ENCODE measurements at regions not wholly inside any gene's neighbourhood (a gene's known extent, or its start where the extent isn't known, plus 50 kb on each side); places are given as distances from the start of the nearest gene placed in this dataset.
"Not testable (repeated sequence)": the region's sequence is repeated elsewhere in the genome, so short reads cannot be mapped to it uniquely, and the experiment has no call there.

DNA sequence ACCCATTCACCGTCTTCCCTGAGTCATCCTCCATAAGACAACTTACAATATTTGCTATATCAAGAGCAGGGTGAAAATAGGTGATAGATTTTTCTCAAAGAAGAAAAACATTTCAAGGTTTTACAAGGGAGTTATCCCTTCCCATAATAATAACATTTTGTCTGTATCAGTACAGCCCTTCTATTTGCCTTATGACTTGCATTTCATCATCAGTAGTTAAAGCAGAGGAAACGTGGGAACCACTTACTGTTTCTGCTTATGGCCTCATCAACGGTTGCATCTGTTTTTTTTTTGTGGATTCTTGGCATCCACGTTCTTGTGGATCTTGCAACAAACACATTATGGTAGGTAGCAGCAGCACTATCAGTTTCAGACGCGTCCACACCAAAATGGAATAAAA is 678.4 kb upstream of the DEFB115 start:
- intact Hi-C loops (cut with micrococcal nuclease); DNase-seq; H3K4me1 Mint-ChIP-seq (ENCODE audit: low read depth); H3K4me3 Mint-ChIP-seq; H3K27ac Mint-ChIP-seq; H3K9me3 Mint-ChIP-seq; CTCF ChIA-PET; H3K27me3 Mint-ChIP-seq; POLR2A ChIA-PET; H3K36me3 Mint-ChIP-seq: not testable (repeated sequence)

- POLR2A ChIA-PET; H3K4me1 Mint-ChIP-seq (ENCODE audit: low read depth); H3K9me3 Mint-ChIP-seq; H3K27me3 Mint-ChIP-seq; H3K4me3 Mint-ChIP-seq; H3K36me3 Mint-ChIP-seq; H3K27ac Mint-ChIP-seq; intact Hi-C loops (cut with micrococcal nuclease); DNase-seq; CTCF ChIA-PET: not testable (repeated sequence)
These were observed 677.5 kb upstream of the DEFB115 start for GRCh38 chr20:30579824-30580438.

- intact Hi-C loops (cut with micrococcal nuclease); H3K27me3 Mint-ChIP-seq; H3K9me3 Mint-ChIP-seq; H3K36me3 Mint-ChIP-seq; CTCF ChIA-PET; DNase-seq; H3K4me1 Mint-ChIP-seq (ENCODE audit: low read depth); POLR2A ChIA-PET; H3K4me3 Mint-ChIP-seq; H3K27ac Mint-ChIP-seq: not testable (repeated sequence)
These were observed 675.6 kb upstream of the DEFB115 start for GRCh38 chr20:30581839-30582238.

DNA sequence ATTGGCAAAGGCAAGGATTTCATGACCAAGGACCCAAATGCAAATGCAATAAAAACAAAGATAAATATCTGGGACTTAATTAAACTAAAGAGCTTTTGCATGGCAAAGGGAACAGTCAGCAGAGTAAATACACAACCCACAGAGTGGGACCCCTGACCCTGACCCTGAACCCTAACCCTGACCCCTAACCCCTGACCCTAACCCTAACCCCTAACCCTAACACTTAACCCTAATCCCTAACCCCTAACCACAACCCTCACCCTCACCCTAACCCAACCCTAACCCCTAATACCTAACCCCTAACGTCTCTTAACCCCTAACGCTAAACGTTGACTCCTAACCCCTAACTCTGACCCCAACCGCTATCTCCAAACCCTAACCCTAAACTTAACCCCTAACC is 673.1 kb upstream of the DEFB115 start:
- H3K27ac Mint-ChIP-seq; CTCF ChIA-PET; H3K9me3 Mint-ChIP-seq; H3K4me1 Mint-ChIP-seq (ENCODE audit: low read depth); H3K27me3 Mint-ChIP-seq; POLR2A ChIA-PET; DNase-seq; H3K4me3 Mint-ChIP-seq; intact Hi-C loops (cut with micrococcal nuclease); H3K36me3 Mint-ChIP-seq: not testable (repeated sequence)

DNA sequence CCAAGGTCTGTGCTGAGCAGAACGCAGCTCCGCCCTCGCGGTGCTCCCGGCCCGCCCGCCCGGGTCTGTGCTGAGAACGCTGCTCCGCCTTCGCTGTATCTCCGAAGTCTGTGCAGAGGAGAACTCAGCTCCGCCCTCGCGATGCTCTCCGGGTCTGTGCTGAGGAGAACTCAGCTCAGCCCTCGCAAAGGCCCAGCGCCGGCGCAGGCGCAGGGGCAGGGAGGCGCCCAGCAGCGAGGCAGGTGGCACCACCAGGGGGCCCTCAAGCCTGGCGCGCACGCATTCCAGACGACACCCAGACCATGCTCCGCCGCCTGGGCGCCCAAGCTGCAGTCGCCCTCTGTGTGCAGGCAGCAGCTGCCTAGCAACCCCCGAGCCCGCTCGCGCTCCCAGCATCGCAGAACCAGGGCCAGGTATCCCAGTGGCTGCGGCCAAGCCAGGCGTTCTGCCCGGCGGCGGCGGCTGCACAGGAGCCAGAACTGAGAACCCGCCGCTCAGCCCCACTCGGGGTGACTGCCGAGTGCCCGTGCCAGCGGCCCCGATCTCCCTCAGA is 672.1 kb upstream of the DEFB115 start:
- CTCF ChIA-PET; POLR2A ChIA-PET; H3K4me1 Mint-ChIP-seq (ENCODE audit: low read depth); intact Hi-C loops (cut with micrococcal nuclease); H3K9me3 Mint-ChIP-seq; H3K4me3 Mint-ChIP-seq; H3K27me3 Mint-ChIP-seq; H3K27ac Mint-ChIP-seq; H3K36me3 Mint-ChIP-seq: not testable (repeated sequence)
- peak; percentile 57 for DNase-seq

- CTCF ChIA-PET; H3K36me3 Mint-ChIP-seq; intact Hi-C loops (cut with micrococcal nuclease); H3K4me3 Mint-ChIP-seq; H3K27ac Mint-ChIP-seq; H3K9me3 Mint-ChIP-seq; DNase-seq; H3K27me3 Mint-ChIP-seq; POLR2A ChIA-PET; H3K4me1 Mint-ChIP-seq (ENCODE audit: low read depth): not testable (repeated sequence)
These were observed 671.3 kb upstream of the DEFB115 start for GRCh38 chr20:30586178-30586577.

GRCh38 chr20:30593572-30593971 is 663.9 kb upstream of the DEFB115 start:
- intact Hi-C loops (cut with micrococcal nuclease): no loop called here
- POLR2A ChIA-PET: no interaction called here
- no peak for DNase-seq
- H3K27ac Mint-ChIP-seq: no peak overlapping the region
- no peaks in the 10 kb centered on the region for H3K4me1 Mint-ChIP-seq (ENCODE audit: low read depth)
- no peaks in the 10 kb centered on the region for H3K27me3 Mint-ChIP-seq
- no peaks in the 10 kb centered on the region for H3K36me3 Mint-ChIP-seq
- peaks cover 10% of the 10 kb centered on the region for H3K9me3 Mint-ChIP-seq
- CTCF ChIA-PET: no interaction called here
- no peak overlapping the region for H3K4me3 Mint-ChIP-seq

GRCh38 chr20:30594112-30594511 is 663.4 kb upstream of the DEFB115 start:
- Mint-ChIP-seq H3K27ac (no peak overlapping the region), H3K4me3 (no peak overlapping the region), H3K36me3 (no peaks in the 10 kb centered on the region), H3K27me3 (no peaks in the 10 kb centered on the region), H3K4me1 (ENCODE audit: low read depth) (no peaks in the 10 kb centered on the region), H3K9me3 (peaks cover 10% of the 10 kb centered on the region)
- DNase-seq: no peak
- intact Hi-C loops (cut with micrococcal nuclease): no loop called here
- ChIA-PET CTCF (no interaction called here), POLR2A (no interaction called here)

- Mint-ChIP-seq H3K36me3 (no peaks in the 10 kb centered on the region), H3K4me1 (ENCODE audit: low read depth) (no peaks in the 10 kb centered on the region), H3K27me3 (no peaks in the 10 kb centered on the region), H3K4me3 (no peak overlapping the region), H3K27ac (no peak overlapping the region), H3K9me3 (peaks cover 10% of the 10 kb centered on the region)
- POLR2A ChIA-PET: no interaction called here
- CTCF ChIA-PET: no interaction called here
- DNase-seq: no peak
- intact Hi-C loops (cut with micrococcal nuclease): no loop called here
These were observed 661.8 kb upstream of the DEFB115 start for GRCh38 chr20:30595698-30596097.

GRCh38 chr20:30597429-30597828 is 660.0 kb upstream of the DEFB115 start:
- intact Hi-C loops (cut with micrococcal nuclease); POLR2A ChIA-PET; DNase-seq; H3K36me3 Mint-ChIP-seq; H3K27ac Mint-ChIP-seq; H3K27me3 Mint-ChIP-seq; H3K4me1 Mint-ChIP-seq (ENCODE audit: low read depth); H3K4me3 Mint-ChIP-seq; CTCF ChIA-PET: not testable (repeated sequence)
- H3K9me3 Mint-ChIP-seq: peaks cover 11% of the 10 kb centered on the region

DNA sequence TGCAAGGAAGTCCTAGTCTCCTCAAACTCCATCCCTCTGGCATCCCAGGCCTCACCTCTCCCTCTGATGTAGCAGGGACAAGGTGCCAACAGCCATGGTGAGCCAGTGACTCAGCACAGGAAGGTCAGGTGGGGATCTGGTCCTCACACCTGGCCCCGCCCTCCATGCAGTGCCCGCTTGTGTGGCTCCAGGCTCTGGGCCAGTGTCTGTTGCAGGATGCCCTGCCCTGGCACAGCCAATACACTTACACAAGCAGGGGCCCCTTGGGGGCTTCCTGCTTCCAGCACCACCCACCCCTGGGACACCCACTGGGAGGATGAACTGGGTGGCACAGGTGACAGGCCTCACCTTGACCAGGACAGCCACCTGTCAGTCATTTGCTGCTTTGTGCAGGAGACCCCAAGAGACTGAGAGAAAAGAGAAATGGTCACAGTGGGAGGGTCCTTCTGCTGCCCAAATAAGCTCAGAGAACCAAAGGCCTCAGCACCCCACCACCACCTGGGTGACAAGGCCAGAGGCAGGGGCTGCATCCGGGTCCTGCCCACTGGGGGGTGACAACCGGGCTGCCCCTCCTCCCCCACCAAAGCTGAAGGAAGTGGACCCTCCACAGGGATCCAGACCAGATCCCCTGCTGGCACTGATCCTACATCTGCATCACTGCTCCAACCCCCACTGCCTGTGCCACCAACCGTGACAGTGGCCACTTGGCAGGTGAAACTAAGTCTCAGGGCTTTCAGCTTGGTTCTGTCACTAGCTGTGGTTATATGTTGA is 658.8 kb upstream of the DEFB115 start:
- H3K27me3 Mint-ChIP-seq: no peaks in the 10 kb centered on the region

DNA sequence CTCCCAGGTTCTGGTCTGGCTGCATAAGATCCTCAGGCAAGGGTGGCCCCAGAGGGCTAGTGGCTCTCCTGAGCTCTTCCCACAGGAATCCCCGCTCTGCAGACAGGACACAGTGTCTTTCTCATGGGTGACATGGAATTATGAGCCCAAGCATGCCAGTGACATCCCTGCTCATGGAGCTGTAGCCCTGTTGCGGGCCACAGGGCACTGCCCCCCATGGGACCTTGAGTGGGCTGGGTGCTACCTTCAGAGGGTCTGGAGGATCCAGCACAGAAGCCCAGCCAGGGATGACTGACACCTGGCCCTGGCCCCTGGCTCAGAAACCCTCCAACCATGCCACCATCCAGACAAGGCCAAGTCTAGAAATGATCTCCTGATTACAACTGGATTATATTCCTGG is 657.5 kb upstream of the DEFB115 start:
- Mint-ChIP-seq H3K27ac (no peak overlapping the region), H3K4me1 (ENCODE audit: low read depth) (no peaks in the 10 kb centered on the region), H3K27me3 (no peaks in the 10 kb centered on the region), H3K36me3 (no peaks in the 10 kb centered on the region), H3K9me3 (peaks cover 9% of the 10 kb centered on the region), H3K4me3 (no peak overlapping the region)
- ChIA-PET POLR2A (no interaction called here), CTCF (no interaction called here)
- DNase-seq: no peak
- intact Hi-C loops (cut with micrococcal nuclease): no loop called here

More for the DNA sequence above, 658.8 kb upstream of the DEFB115 start:
- Mint-ChIP-seq H3K4me3 (no peak overlapping the region), H3K36me3 (no peaks in the 10 kb centered on the region), H3K4me1 (ENCODE audit: low read depth) (no peaks in the 10 kb centered on the region), H3K27ac (no peak overlapping the region), H3K9me3 (peaks cover 11% of the 10 kb centered on the region)
- no peak for DNase-seq
- intact Hi-C loops (cut with micrococcal nuclease): no loop called here
- POLR2A ChIA-PET: no interaction called here
- CTCF ChIA-PET: no interaction called here

GRCh38 chr20:30601974-30602373 is 655.5 kb upstream of the DEFB115 start:
- DNase-seq: no peak
- H3K4me3 Mint-ChIP-seq: no peak overlapping the region
- intact Hi-C loops (cut with micrococcal nuclease): no loop called here
- H3K27me3 Mint-ChIP-seq: no peaks in the 10 kb centered on the region
- no peaks in the 10 kb centered on the region for H3K4me1 Mint-ChIP-seq (ENCODE audit: low read depth)
- CTCF ChIA-PET: no interaction called here
- H3K36me3 Mint-ChIP-seq: no peaks in the 10 kb centered on the region
- peaks cover 18% of the 10 kb centered on the region for H3K9me3 Mint-ChIP-seq
- no peak overlapping the region for H3K27ac Mint-ChIP-seq
- POLR2A ChIA-PET: no interaction called here

Data from activated CD4-positive, alpha-beta memory T cell treated with anti-CD3 and anti-CD28 coated beads for 36 hours (primary cell).